Activated naive CD4-positive, alpha-beta T cell treated with anti-CD3 and anti-CD28 coated beads, Interleukin-2, amount 10 ng/mL, durations not matched to agents 7 days and 5 days (primary cell): ENCODE measurements at regions not wholly inside any gene's neighbourhood (a gene's known extent, or its start where the extent isn't known, plus 50 kb on each side); places are given as distances from the start of the nearest gene placed in this dataset.

ENCODE experiments used
- CTCF ChIA-PET: fragments of 350-600 bp; sonication (Branson Sonifier 250); formaldehyde crosslinking; loops from one replicate; lab custom pipeline; 2021; ENCODE audit warnings: antibody characterized with exemption; lab: Charles Lee
- DNase-seq: peaks from one replicate; pipeline ENCODE4 v3.0.0-alpha.2; 2020
- H3K27ac Mint-ChIP-seq: one replicate; pipeline ENCODE4 v1.8.0; 2021; ENCODE audit warnings: mild to moderate bottlenecking, moderate library complexity, mixed read lengths
- H3K27me3 Mint-ChIP-seq: one replicate; pipeline ENCODE4 v1.8.0; 2021; ENCODE audit warnings: mild to moderate bottlenecking, mixed read lengths
- H3K36me3 Mint-ChIP-seq: one replicate; pipeline ENCODE4 v1.8.0; 2021; ENCODE audit warnings: mixed read lengths
- H3K4me1 Mint-ChIP-seq: one replicate; pipeline ENCODE4 v1.8.0; 2021; ENCODE audit warnings: mixed read lengths
- H3K4me3 Mint-ChIP-seq: one replicate; pipeline ENCODE4 v1.8.0; 2021; ENCODE audit warnings: mild to moderate bottlenecking, moderate library complexity, mixed read lengths
- H3K9me3 Mint-ChIP-seq: one replicate; pipeline ENCODE4 v1.8.0; 2021; ENCODE audit warnings: mixed read lengths

DNA sequence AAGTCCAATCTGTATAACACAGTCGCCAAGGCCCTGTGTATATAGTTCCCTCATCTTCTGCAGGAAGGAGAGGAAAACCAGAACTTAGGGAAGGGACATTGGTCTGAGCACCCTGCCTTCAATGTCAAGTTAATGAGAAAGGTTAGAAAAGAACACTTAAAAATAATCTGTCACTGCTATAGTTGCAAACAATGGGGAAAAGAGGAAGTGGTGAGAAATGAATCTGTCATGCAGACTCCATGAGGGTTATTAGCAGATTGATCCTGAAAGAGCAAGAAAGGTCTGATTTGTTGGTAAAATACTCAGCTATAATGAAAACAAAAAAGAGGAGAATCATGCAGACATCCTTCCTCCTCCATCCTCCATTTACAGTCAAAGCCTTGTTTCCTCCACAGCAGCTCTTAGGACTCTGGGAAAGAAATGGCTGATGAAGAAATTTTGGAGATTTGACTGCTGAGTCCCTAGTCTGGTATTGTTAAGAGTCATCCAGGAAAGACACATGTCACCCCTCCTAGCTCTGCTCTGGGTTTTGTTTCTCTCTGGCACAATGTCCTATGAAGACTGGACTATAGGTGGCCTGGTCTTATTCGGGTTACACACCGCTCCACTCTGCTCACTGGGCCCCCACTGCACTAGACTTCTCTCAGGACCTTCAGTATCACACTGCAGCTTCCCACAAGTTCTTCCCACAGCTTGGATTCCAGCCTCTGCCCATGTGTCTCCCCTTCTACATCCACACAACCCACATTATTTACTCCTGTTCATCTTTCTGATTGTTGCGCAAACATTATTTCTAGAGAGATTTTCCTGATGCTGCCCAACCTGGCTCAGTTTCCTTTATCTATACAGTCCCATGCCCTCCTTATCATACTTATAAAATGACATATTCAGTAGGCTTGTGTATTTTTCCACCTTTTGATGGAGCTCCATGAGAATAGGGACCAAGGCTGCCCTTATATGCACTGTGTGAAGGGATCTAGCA is 56.5 kb upstream of the XYLT1 start:
- no peak overlapping the region for H3K4me3 Mint-ChIP-seq
- no peak for DNase-seq
- CTCF ChIA-PET: interaction anchor here (0.6 to 1.3 kb wide), 2 partner anchors 27 to 554 kb away, joined by 3 read pairs; no protein-coding TSS in a partner anchor
- H3K9me3 Mint-ChIP-seq: peaks cover 2% of the 10 kb centered on the region
- H3K4me1 Mint-ChIP-seq: peaks cover 21% of the 10 kb centered on the region
- H3K36me3 Mint-ChIP-seq: no peaks in the 10 kb centered on the region
- H3K27ac Mint-ChIP-seq: no peak overlapping the region
- H3K27me3 Mint-ChIP-seq: no peaks in the 10 kb centered on the region

DNA sequence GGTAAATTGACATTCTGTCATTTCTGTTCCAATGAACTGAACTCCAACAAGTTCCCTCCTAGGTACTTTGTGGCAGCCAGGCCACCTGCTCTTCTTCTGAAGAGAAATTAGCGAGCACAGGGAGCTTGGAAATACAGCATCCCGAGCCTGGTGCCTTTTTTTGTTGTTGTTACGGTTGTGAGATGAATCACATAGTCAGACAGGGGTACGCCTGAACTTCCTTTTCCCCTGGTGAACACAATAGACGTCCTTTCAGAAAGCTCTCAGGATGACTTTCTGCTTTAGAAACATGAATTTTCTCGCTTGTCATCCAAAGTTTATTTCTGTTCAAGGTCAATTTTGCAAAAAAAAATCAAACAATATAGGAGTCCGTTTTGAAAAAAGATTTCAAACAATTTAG is 53.9 kb upstream of the XYLT1 start:
- Mint-ChIP-seq H3K4me3 (no peak overlapping the region), H3K27ac (no peak overlapping the region), H3K9me3 (no peaks in the 10 kb centered on the region), H3K4me1 (peaks cover 5% of the 10 kb centered on the region), H3K36me3 (no peaks in the 10 kb centered on the region), H3K27me3 (peaks cover 16% of the 10 kb centered on the region)
- no peak for DNase-seq
- CTCF ChIA-PET: no interaction called here

DNA sequence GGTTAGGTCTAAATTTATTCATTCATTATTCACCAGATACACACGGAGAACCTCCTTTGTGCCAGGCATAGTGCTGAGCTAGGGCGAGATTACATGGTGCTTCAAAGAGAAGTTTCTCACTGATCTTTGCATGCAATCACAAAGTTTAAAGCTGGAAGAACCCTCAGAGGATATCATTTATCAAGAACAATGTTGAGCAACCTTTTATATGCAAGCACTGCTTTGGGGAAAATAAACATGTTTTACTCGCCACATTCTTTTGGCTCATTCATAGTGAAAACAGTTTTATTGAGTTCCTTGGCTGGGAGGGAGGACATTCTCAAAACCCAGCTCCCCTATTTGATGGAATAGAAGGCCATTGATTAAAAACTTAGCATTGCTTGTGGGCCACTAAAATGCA is 49.8 kb upstream of the XYLT1 start:
- CTCF ChIA-PET: no interaction called here
- no peaks in the 10 kb centered on the region for H3K36me3 Mint-ChIP-seq

More for the DNA sequence above, 49.8 kb upstream of the XYLT1 start:
- Mint-ChIP-seq H3K27ac (no peak overlapping the region), H3K4me3 (no peak overlapping the region), H3K27me3 (peaks cover 25% of the 10 kb centered on the region), H3K9me3 (no peaks in the 10 kb centered on the region), H3K4me1 (no peaks in the 10 kb centered on the region)
- DNase-seq: no peak
